Suprapubic skin (tissue), 4 donors: ENCODE measurements at regions not wholly inside any gene's neighbourhood (a gene's known extent, or its start where the extent isn't known, plus 50 kb on each side); places are given as distances from the start of the nearest gene placed in this dataset.
A peak's percentile ranks its signal among the peaks of the same experiment; 100 is the strongest.

Experiments used
- DNase-seq, 2 donors: peaks; one replicate each; pipeline ENCODE4 v3.0.0-alpha.2; 2019; ENCODE audit warnings: low spot score in 2 of 2
- H3K27ac ChIP-seq: fragments of 200-600 bp; sonication (generic); one replicate; pipeline ENCODE4 v1.5.1; 2019
- H3K27me3 ChIP-seq: fragments of 200-600 bp; sonication (generic); one replicate; pipeline ENCODE4 v1.5.1; 2019
- H3K36me3 ChIP-seq: fragments of 200-600 bp; sonication (generic); one replicate; pipeline ENCODE4 v1.5.1; 2019
- H3K4me1 ChIP-seq: fragments of 200-600 bp; sonication (generic); one replicate; pipeline ENCODE4 v1.5.1; 2019
- H3K4me3 ChIP-seq: fragments of 200-600 bp; sonication (generic); one replicate; pipeline ENCODE4 v1.5.1; 2019; ENCODE audit warnings: mild to moderate bottlenecking
- H3K9me3 ChIP-seq: fragments of 200-600 bp; sonication (generic); one replicate; pipeline ENCODE4 v1.5.1; 2019
- CTCF ChIP-seq, 2 donors: fragments of 200-600 bp in 1 of 2; fragments of 450-650 bp in 1 of 2; sonication (generic) in 1 of 2; IDR thresholded peaks; one replicate each; pipeline ENCODE4 v1.5.1; 2016 to 2019; ENCODE audit warnings: antibody characterized with exemption in 2 of 2, mild to moderate bottlenecking in 1 of 2, moderate library complexity in 1 of 2
- EP300 ChIP-seq: sonication (generic); formaldehyde crosslinking; IDR thresholded peaks from one replicate; pipeline ENCODE4 v1.6.1; 2017; ENCODE audit warnings: antibody characterized with exemption
- POLR2A ChIP-seq, 2 donors: fragments of 450-650 bp; IDR thresholded peaks; one replicate each; pipeline ENCODE4 v1.6.1; 2017; ENCODE audit warnings: antibody characterized with exemption in 2 of 2, mild to moderate bottlenecking in 2 of 2, moderate library complexity in 2 of 2
- POLR2AphosphoS5 ChIP-seq, 3 donors: sonication (generic); formaldehyde crosslinking; IDR thresholded peaks; one replicate each; pipeline ENCODE4 v1.6.1; 2017; ENCODE audit warnings: antibody characterized with exemption in 3 of 3
- WGBS: methylation state at CpG from one replicate; pipeline ENCODE4 v1.1.5; 2018; 5-methylcytosine and 5-hydroxymethylcytosine counted together

- Histone ChIP-seq H3K4me3 (no peak overlapping the region), H3K36me3 (no peaks in the 10 kb centered on the region), H3K27ac (no peak overlapping the region), H3K9me3 (peaks cover 36% of the 10 kb centered on the region), H3K4me1 (no peaks in the 10 kb centered on the region), H3K27me3 (no peaks in the 10 kb centered on the region)
- DNase-seq: peak; percentile 42 to 48
- WGBS: 77% methylated on average over 19 of the region's 22 CpGs
- TF ChIP-seq POLR2A (IDR thresholded peaks at IDR 0.05) (no peak), EP300 (no peak)
These were observed 375.5 kb downstream of the ALG10 start for GRCh38 chr12:34397591-34398365.

DNA sequence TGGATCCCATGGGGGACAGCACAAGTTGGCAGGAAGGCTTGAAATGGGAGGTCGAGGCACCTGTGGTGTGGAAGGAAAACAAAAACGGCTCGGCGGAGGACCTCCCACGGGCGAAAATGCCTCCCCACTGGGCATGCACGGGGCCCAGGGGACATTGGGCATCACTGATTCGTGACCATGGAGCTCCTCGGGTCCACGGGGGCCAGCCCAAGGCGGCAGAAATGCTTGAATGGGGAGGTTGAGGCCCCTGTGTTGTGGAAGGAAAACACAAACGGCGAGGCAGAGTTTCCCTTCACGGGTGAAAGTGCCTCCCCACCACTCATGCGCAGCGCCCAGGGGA is 376.0 kb downstream of the ALG10 start:
- no peak overlapping the region for H3K4me3 ChIP-seq
- TF ChIP-seq CTCF (IDR thresholded peaks at IDR 0.05): no peak
- no peak for TF ChIP-seq EP300
- no peak for TF ChIP-seq POLR2AphosphoS5 (IDR thresholded peaks at IDR 0.05)
- no peak for TF ChIP-seq POLR2A (IDR thresholded peaks at IDR 0.05)
- H3K27ac ChIP-seq: no peak overlapping the region
- DNase-seq: no peak
- H3K9me3 ChIP-seq: peaks cover 36% of the 10 kb centered on the region
- H3K27me3 ChIP-seq: no peaks in the 10 kb centered on the region
- WGBS: 71% methylated on average over 16 of the region's 16 CpGs
- H3K4me1 ChIP-seq: no peaks in the 10 kb centered on the region
- no peaks in the 10 kb centered on the region for H3K36me3 ChIP-seq

DNA sequence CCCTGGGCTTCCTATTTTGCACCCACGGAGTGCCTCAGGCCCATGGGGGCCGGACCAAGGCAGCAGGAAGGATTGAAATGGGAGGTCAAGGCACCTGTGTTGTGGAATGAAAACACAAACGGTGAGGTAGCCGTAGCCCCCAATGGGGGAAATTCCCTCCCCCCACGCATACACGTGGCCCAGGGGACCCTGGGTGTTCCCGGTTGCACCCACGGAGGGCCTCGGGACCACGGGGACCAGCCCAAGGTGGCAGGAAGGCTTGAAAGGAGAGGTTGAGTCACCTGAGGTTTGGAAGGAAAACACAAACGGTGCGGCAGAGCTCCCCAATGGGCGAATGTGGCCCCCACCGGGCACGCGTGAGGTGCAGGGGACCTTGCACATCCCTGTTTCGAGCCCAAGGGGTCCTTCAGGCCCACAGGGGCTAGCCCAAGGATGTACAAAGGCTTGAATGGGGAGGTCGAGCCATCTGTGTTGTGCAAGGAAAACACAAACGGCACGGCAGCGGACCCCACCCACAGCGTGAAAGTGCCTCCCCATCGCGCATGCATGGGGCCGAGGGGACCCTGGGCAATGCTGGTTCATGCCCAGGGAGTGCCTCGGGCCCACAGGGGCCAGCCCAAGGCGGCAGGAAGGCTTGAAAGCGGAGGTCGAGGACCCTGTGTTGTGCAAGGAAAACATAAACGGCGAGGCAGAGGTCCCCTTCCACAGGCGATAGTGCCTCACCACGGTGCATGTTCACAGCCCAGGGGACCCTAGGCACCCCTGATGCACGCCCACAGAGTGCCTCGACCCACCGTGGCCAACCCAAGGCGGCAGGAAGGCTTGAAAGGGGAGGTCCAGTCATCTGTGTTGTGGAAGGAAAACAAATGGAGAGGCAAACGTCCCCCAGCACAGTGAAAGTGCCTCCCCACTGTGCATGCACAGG is 376.7 kb downstream of the ALG10 start:
- H3K36me3 ChIP-seq: no peaks in the 10 kb centered on the region
- DNase-seq: peak; percentile 43 to 65
- no peak overlapping the region for H3K4me3 ChIP-seq
- no peaks in the 10 kb centered on the region for H3K4me1 ChIP-seq
- no peak for TF ChIP-seq POLR2AphosphoS5 (IDR thresholded peaks at IDR 0.05)
- no peak for TF ChIP-seq POLR2A (IDR thresholded peaks at IDR 0.05)
- TF ChIP-seq EP300: no peak
- TF ChIP-seq CTCF (IDR thresholded peaks at IDR 0.05): no peak
- H3K9me3 ChIP-seq: peaks cover 36% of the 10 kb centered on the region
- 70% methylated on average over 38 of the region's 38 CpGs for WGBS
- no peak overlapping the region for H3K27ac ChIP-seq
- H3K27me3 ChIP-seq: no peaks in the 10 kb centered on the region

DNA sequence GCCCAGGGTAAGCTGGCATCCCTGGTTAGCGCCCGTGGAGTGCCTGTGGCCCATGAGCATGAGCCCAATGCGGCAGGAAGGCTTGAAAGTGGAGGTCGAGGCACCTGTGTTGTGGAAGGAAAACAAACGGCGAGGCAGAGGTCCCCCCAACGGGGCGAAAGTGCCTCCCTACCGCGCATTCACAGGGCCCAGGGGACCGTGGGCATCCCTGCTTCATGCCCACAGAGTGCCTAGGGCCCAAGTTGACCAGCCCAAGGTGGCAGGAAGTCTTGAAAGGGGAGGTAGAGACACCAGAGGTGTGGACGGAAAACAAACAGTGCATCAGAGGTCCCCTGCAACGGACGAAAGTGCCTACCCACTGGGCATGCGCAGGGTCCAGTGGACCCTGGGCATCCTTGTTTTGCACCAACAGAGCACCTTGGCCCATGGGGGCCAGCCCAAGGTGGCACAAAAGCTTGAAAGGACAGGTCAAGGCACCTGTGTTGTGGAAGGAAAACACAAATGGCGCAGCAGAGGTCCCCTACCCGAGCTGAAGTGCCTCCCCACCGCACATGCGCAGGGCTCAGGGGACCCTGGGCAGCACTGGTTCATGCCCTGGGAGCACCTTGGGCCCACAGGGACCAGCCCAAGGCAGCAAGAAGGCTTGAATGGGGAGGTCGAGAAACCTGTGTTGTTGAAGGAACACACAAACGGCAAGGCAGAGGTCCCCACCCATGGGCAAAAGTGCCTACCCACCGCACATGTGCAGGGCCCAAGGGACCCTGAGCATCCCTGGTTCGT is 377.5 kb downstream of the ALG10 start:
- H3K4me1 ChIP-seq: no peaks in the 10 kb centered on the region
- WGBS: 79% methylated on average over 18 of the region's 23 CpGs
- H3K27ac ChIP-seq: no peak overlapping the region
- H3K4me3 ChIP-seq: no peak overlapping the region
- no peaks in the 10 kb centered on the region for H3K27me3 ChIP-seq
- DNase-seq: peak; percentile 32 to 53
- H3K36me3 ChIP-seq: no peaks in the 10 kb centered on the region
- TF ChIP-seq CTCF (IDR thresholded peaks at IDR 0.05) (no peak), EP300 (no peak), POLR2AphosphoS5 (IDR thresholded peaks at IDR 0.05) (no peak), POLR2A (IDR thresholded peaks at IDR 0.05) (no peak)
- H3K9me3 ChIP-seq: peaks cover 41% of the 10 kb centered on the region

GRCh38 chr12:34400411-34400881 is 378.1 kb downstream of the ALG10 start:
- no peak for TF ChIP-seq POLR2AphosphoS5 (IDR thresholded peaks at IDR 0.05)
- no peak for TF ChIP-seq POLR2A (IDR thresholded peaks at IDR 0.05)
- TF ChIP-seq CTCF (IDR thresholded peaks at IDR 0.05): no peak
- no peak for TF ChIP-seq EP300
- 71% methylated on average over 8 of the region's 12 CpGs for WGBS
- Histone ChIP-seq H3K27me3 (no peaks in the 10 kb centered on the region), H3K36me3 (no peaks in the 10 kb centered on the region), H3K27ac (no peak overlapping the region), H3K4me1 (no peaks in the 10 kb centered on the region), H3K4me3 (no peak overlapping the region), H3K9me3 (peaks cover 46% of the 10 kb centered on the region)
- peak; percentile 31 to 63 for DNase-seq
